ENCODE measurements at regions not wholly inside any gene's neighbourhood (a gene's known extent, or its start where the extent isn't known, plus 50 kb on each side); places are given as distances from the start of the nearest gene placed in this dataset.
"Not testable (repeated sequence)": the region's sequence is repeated elsewhere in the genome, so short reads cannot be mapped to it uniquely, and the experiment has no call there.

DNA sequence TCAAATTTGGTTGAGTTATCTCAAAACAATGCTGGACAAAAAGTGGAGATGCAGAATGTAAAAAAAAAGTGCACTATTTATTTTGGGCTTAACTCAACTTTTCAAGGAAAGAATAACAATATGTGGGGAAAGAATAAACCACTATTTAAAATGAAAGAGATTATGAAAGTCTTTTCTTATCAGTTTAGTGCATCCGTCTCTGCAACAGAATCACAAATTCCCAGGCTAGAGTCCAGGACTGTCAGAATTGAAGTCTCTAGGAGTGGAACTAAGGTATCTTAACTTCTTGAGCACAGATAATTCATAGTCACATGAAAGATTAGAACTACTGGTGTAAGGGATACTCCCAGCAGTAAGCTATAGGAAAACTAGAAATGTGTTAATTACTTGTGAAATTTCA lies 1200.3 kb upstream of the LRRN3 start:
- no peak overlapping the region for H3K4me3 ChIP-seq
- H3K27ac ChIP-seq: no peak overlapping the region
- no peaks in the 10 kb centered on the region for H3K36me3 ChIP-seq
- no peak for DNase-seq (ENCODE audit: low spot score)
- no peaks in the 10 kb centered on the region for H3K9me3 ChIP-seq
- no peaks in the 10 kb centered on the region for H3K4me1 ChIP-seq (replicated peaks)
- intact Hi-C loops (cut with DNase I): no loop called here
- TF ChIP-seq POLR2AphosphoS5 (IDR thresholded peaks at IDR 0.05): no peak
- TF ChIP-seq POLR2A (IDR thresholded peaks at IDR 0.05): no peak
- TF ChIP-seq CTCF (IDR thresholded peaks at IDR 0.05): no peak
- H3K27me3 ChIP-seq (replicated peaks; ENCODE audit: insufficient read depth): no peaks in the 10 kb centered on the region
- WGBS: 11% methylated on average over 1 of the region's 1 CpG

- Histone ChIP-seq H3K4me1 (replicated peaks) (no peaks in the 10 kb centered on the region), H3K27me3 (replicated peaks; ENCODE audit: insufficient read depth) (no peaks in the 10 kb centered on the region), H3K4me3 (no peak overlapping the region), H3K27ac (no peak overlapping the region), H3K9me3 (no peaks in the 10 kb centered on the region), H3K36me3 (no peaks in the 10 kb centered on the region)
- TF ChIP-seq CTCF (IDR thresholded peaks at IDR 0.05) (no peak), POLR2AphosphoS5 (IDR thresholded peaks at IDR 0.05) (no peak), POLR2A (IDR thresholded peaks at IDR 0.05) (no peak)
- WGBS: 50% methylated on average over 2 of the region's 2 CpGs
- intact Hi-C loops (cut with DNase I): no loop called here
- no peak for DNase-seq (ENCODE audit: low spot score)
Measured at GRCh38 chr7:109893231-109893630, 1197.7 kb upstream of the LRRN3 start.

- no peak for TF ChIP-seq POLR2A (IDR thresholded peaks at IDR 0.05)
- no peak for TF ChIP-seq POLR2AphosphoS5 (IDR thresholded peaks at IDR 0.05)
- no peak for TF ChIP-seq CTCF (IDR thresholded peaks at IDR 0.05)
- no peak for DNase-seq (ENCODE audit: low spot score)
- intact Hi-C loops (cut with DNase I): no loop called here
- Histone ChIP-seq H3K4me1 (replicated peaks) (no peaks in the 10 kb centered on the region), H3K4me3 (no peak overlapping the region), H3K9me3 (no peaks in the 10 kb centered on the region), H3K27me3 (replicated peaks; ENCODE audit: insufficient read depth) (no peaks in the 10 kb centered on the region), H3K27ac (no peak overlapping the region), H3K36me3 (no peaks in the 10 kb centered on the region)
- WGBS: 80% methylated on average over 3 of the region's 3 CpGs
Measured at GRCh38 chr7:109895536-109895935, 1195.4 kb upstream of the LRRN3 start.

DNA sequence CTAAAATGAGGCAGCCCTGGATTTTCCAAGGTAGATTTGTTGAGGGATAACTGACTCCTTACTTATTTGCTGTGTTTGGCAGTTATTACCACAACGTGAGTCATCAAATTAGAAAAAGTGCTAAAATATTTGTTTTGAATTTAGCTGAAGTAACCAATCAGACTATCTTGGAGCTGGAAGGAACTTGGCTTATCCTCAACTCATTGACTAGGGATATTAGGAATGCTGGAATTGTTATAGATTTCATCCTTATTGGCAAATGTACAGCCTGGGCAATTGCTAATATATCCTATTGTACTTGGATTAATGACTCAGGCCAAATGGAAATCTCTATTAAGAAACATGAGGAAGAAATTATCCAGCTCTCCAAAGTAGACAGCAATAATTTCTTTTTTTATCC lies 1189.0 kb upstream of the LRRN3 start:
- no peaks in the 10 kb centered on the region for H3K4me1 ChIP-seq (replicated peaks)
- H3K9me3 ChIP-seq: no peaks in the 10 kb centered on the region
- H3K27me3 ChIP-seq (replicated peaks; ENCODE audit: insufficient read depth): no peaks in the 10 kb centered on the region
- H3K36me3 ChIP-seq: no peaks in the 10 kb centered on the region
- WGBS: 68% methylated on average over 1 of the region's 1 CpG
- no peak for TF ChIP-seq CTCF (IDR thresholded peaks at IDR 0.05)
- no peak for TF ChIP-seq POLR2A (IDR thresholded peaks at IDR 0.05)
- no peak for TF ChIP-seq POLR2AphosphoS5 (IDR thresholded peaks at IDR 0.05)
- no peak for DNase-seq (ENCODE audit: low spot score)
- no peak overlapping the region for H3K4me3 ChIP-seq
- no peak overlapping the region for H3K27ac ChIP-seq
- intact Hi-C loops (cut with DNase I): no loop called here

DNA sequence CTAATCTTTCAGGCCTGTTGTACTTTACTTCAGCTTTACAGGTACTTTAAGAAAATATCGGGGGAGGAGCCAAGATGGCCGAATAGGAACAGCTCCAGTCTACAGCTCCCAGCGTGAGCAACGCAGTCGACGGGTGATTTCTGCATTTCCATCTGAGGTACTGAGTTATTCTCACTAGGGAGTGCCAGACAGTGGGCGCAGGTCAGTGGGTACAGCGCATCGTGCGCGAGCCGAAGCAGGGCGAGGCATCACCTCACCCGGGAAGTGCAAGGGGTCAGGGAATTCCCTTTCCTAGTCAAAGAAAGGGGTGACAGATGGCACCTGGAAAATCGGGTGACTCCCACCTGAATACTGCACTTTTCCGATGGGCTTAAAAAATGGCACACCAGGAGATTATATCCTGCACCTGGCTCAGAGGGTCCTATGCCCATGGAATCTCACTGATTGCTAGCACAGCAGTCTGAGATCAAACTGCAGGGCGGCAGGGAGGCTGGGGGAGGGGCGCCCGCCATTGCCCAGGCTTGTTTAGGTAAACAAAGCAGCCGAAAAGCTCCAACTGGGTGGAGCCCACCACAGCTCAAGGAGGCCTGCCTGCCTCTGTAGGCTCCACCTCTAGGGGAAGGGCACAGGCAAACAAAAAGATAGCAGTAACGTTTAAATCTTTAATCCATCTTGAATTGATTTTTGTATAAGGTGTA lies 1185.4 kb upstream of the LRRN3 start:
- H3K4me1 ChIP-seq (replicated peaks); H3K27ac ChIP-seq; H3K36me3 ChIP-seq; H3K4me3 ChIP-seq; DNase-seq (ENCODE audit: low spot score); H3K27me3 ChIP-seq (replicated peaks; ENCODE audit: insufficient read depth); intact Hi-C loops (cut with DNase I); H3K9me3 ChIP-seq: not testable (repeated sequence)
- 89% methylated on average over 21 of the region's 21 CpGs for WGBS
